ENCODE measurements at regions not wholly inside any gene's neighbourhood (a gene's known extent, or its start where the extent isn't known, plus 50 kb on each side); places are given as distances from the start of the nearest gene placed in this dataset.

- H3K4me3 ChIP-seq (ENCODE audit: extremely low read depth in 1 of 4, insufficient read depth in 2 of 4, low read depth in 3 of 4, low read length in 4 of 4), result no peak overlapping the region
- no peak overlapping the region for H2BK15ac ChIP-seq (ENCODE audit: low read length)
- H3K79me2 ChIP-seq (ENCODE audit: control insufficient read depth in 1 of 2, insufficient read depth in 2 of 2, low read length in 2 of 2), result no peaks in the 10 kb centered on the region
- H2BK12ac ChIP-seq (ENCODE audit: low read depth, low read length), result no peak overlapping the region
- no peak overlapping the region for H3K27ac ChIP-seq (ENCODE audit: low read depth, low read length)
- H3K36me3 ChIP-seq (ENCODE audit: control insufficient read depth in 2 of 4, insufficient read depth in 4 of 4, low read length in 3 of 4), result no peaks in the 10 kb centered on the region
- POLR2A ChIA-PET (ENCODE audit: partially characterized antibody), result no interaction called here
- H3K9me3 ChIP-seq (ENCODE audit: insufficient read depth in 2 of 2, low read depth in 1 of 2, low read length in 1 of 2), result no peaks in the 10 kb centered on the region; a peak in 1 of 4 replicates
- no peak overlapping the region for H3K9ac ChIP-seq (replicated peaks in 1 of 4; ENCODE audit: extremely low read depth in 1 of 4, low read depth in 3 of 4, low read length in 3 of 4)
- no peak overlapping the region for H3K4ac ChIP-seq (replicated peaks; ENCODE audit: insufficient read length, low read depth, low read length)
- 71% methylated on average over 4 of the region's 4 CpGs; no CpG with 5 or more reads in 1 of the 2 experiments for WGBS, 2 experiments (ENCODE audit: extremely low coverage in 1 of 2, insufficient coverage in 1 of 2, insufficient read length in 1 of 2, insufficient replicate concordance in 2 of 2, low coverage in 1 of 2, low lambda C conversion rate in 2 of 2, missing lambda C conversion rate in 1 of 2)
- H2AK5ac ChIP-seq (ENCODE audit: low read depth, low read length), result no peak overlapping the region
- H4K8ac ChIP-seq (ENCODE audit: extremely low read depth, insufficient read depth, low read length), result no peak overlapping the region
- H3K14ac ChIP-seq (ENCODE audit: insufficient read length), result no peak overlapping the region
- no peak overlapping the region for H2BK5ac ChIP-seq (ENCODE audit: low read depth, low read length)
- H4K5ac ChIP-seq (ENCODE audit: insufficient read length, low read depth, low read length), result no peak overlapping the region
- H3K79me1 ChIP-seq (ENCODE audit: low read depth, low read length), result no peaks in the 10 kb centered on the region
- no peak for FAIRE-seq
- no peak overlapping the region for H3K56ac ChIP-seq (replicated peaks; ENCODE audit: insufficient read length, low read depth, low read length)
- H4K91ac ChIP-seq (replicated peaks; ENCODE audit: insufficient read length, low read length), result no peak overlapping the region
- no peak overlapping the region for H2BK20ac ChIP-seq (ENCODE audit: low read length)
- H3K4me1 ChIP-seq (replicated peaks in 1 of 4; ENCODE audit: control insufficient read depth in 3 of 4, insufficient read depth in 4 of 4, low read length in 3 of 4), result no peaks in the 10 kb centered on the region
- H3K4me2 ChIP-seq (ENCODE audit: insufficient read depth in 1 of 2, low read depth in 2 of 2, low read length in 2 of 2), result no peak overlapping the region
- no peak overlapping the region for H2AFZ ChIP-seq (ENCODE audit: low read length)
- no peak overlapping the region for H2BK120ac ChIP-seq (replicated peaks; ENCODE audit: low read depth, low read length)
- no peak overlapping the region for H3K18ac ChIP-seq (ENCODE audit: extremely low read depth, low read length)
- no peaks in the 10 kb centered on the region for H3K27me3 ChIP-seq (replicated peaks in 1 of 4; ENCODE audit: control insufficient read depth in 3 of 4, extremely low read depth in 1 of 4, insufficient read depth in 3 of 4, low read length in 3 of 4)
- H3K23ac ChIP-seq (ENCODE audit: insufficient read length), result no peak overlapping the region
- no peak for DNase-seq (ENCODE audit: low read depth in 1 of 2, low spot score in 2 of 2)
- no peaks in the 10 kb centered on the region for H3K23me2 ChIP-seq (ENCODE audit: low read depth, low read length)
- CTCF ChIA-PET (ENCODE audit: partially characterized antibody), result interaction anchor here (0.6 kb wide), 2 partner anchors 116 to 343 kb away, joined by 3 to 4 read pairs; no protein-coding TSS in a partner anchor
- H4K20me1 ChIP-seq (replicated peaks in 1 of 2; ENCODE audit: control insufficient read depth in 1 of 2, insufficient read depth in 2 of 2, low read length in 2 of 2), result no peaks in the 10 kb centered on the region
- TF ChIP-seq EGR1 (IDR thresholded peaks at IDR 0.05; ENCODE audit: borderline replicate concordance, low read depth, low read length), result no peak
- TF ChIP-seq RAD21 (IDR thresholded peaks at IDR 0.05 in 1 of 2, conservative IDR thresholded peaks at IDR 0.05 in 1 of 2; ENCODE audit: low read depth in 2 of 2, low read length in 2 of 2), result no peak
- no peak for TF ChIP-seq CTBP2 (IDR thresholded peaks at IDR 0.05; ENCODE audit: borderline replicate concordance, insufficient read depth, insufficient read length, low read length)
- TF ChIP-seq EP300 (IDR thresholded peaks at IDR 0.05; ENCODE audit: borderline replicate concordance in 1 of 2, low read depth in 2 of 2, low read length in 2 of 2), result no peak
- no peak for TF ChIP-seq ASH2L (IDR thresholded peaks at IDR 0.05; ENCODE audit: low read length)
- TF ChIP-seq JUND (IDR thresholded peaks at IDR 0.05; ENCODE audit: low read length), result no peak
- TF ChIP-seq SP2 (IDR thresholded peaks at IDR 0.05; ENCODE audit: low read length), result no peak
- no peak for TF ChIP-seq ATF2 (IDR thresholded peaks at IDR 0.05; ENCODE audit: low read length)
- TF ChIP-seq POLR2AphosphoS5 (IDR thresholded peaks at IDR 0.05; ENCODE audit: low read depth, low read length), result no peak
- no peak for TF ChIP-seq YY1 (IDR thresholded peaks at IDR 0.05; ENCODE audit: low read depth, low read length)
- TF ChIP-seq RFX5 (IDR thresholded peaks at IDR 0.05; ENCODE audit: borderline replicate concordance, low read depth, low read length), result no peak
These were observed 291.8 kb upstream of the TBX3 start for GRCh38 chr12:114975640-114976310.

Measured in H1 (cell line).